ENCODE measurements at regions not wholly inside any gene's neighbourhood (a gene's known extent, or its start where the extent isn't known, plus 50 kb on each side); places are given as distances from the start of the nearest gene placed in this dataset.

DNA sequence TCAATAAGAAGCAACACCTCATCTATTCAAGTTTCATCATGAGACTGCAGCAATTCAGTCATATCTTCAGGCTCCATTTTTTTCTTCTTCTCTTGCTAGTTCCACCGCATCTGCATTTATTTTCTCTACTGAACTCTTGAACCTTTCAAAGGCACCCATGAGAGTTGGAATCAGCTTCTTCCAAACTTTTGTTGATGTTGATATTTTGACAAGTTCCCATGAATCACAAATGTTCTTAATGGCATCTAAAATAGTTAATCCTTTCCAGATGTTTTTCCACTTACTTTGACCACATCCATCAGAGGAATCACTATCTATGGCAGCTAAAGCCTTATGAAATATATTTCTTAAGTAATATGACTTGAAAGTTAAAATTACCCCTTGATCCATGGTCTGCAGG lies 434.3 kb downstream of the GPATCH2 start:
- TF ChIP-seq EZH2phosphoT487 (IDR thresholded peaks at IDR 0.05; ENCODE audit: borderline replicate concordance, low read depth, low read length): no peak
- TF ChIP-seq, protein P1, sequence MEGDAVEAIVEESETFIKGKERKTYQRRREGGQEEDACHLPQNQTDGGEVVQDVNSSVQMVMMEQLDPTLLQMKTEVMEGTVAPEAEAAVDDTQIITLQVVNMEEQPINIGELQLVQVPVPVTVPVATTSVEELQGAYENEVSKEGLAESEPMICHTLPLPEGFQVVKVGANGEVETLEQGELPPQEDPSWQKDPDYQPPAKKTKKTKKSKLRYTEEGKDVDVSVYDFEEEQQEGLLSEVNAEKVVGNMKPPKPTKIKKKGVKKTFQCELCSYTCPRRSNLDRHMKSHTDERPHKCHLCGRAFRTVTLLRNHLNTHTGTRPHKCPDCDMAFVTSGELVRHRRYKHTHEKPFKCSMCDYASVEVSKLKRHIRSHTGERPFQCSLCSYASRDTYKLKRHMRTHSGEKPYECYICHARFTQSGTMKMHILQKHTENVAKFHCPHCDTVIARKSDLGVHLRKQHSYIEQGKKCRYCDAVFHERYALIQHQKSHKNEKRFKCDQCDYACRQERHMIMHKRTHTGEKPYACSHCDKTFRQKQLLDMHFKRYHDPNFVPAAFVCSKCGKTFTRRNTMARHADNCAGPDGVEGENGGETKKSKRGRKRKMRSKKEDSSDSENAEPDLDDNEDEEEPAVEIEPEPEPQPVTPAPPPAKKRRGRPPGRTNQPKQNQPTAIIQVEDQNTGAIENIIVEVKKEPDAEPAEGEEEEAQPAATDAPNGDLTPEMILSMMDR (conservative IDR thresholded peaks at IDR 0.05; ENCODE audit: low read length): no peak

Measured in OCI-LY7 (cell line).